Esophagus muscularis mucosa (tissue), 4 donors: ENCODE measurements at regions not wholly inside any gene's neighbourhood (a gene's known extent, or its start where the extent isn't known, plus 50 kb on each side); places are given as distances from the start of the nearest gene placed in this dataset.

Source experiments
- CTCF ChIP-seq, 3 experiments: fragments of 200-600 bp in 2 of 3; fragments of 450-650 bp in 1 of 3; sonication (generic) in 2 of 3; IDR thresholded peaks; one replicate each; pipeline ENCODE4 v1.5.1; 2017 to 2019; ENCODE audit warnings: antibody characterized with exemption in 3 of 3, mild to moderate bottlenecking in 2 of 3, moderate library complexity in 1 of 3
- EP300 ChIP-seq: sonication (generic); formaldehyde crosslinking; IDR thresholded peaks from one replicate; pipeline ENCODE4 v1.6.1; 2017; ENCODE audit warnings: antibody characterized with exemption
- POLR2A ChIP-seq: fragments of 450-650 bp; IDR thresholded peaks from one replicate; pipeline ENCODE4 v1.6.1; 2017; ENCODE audit warnings: antibody characterized with exemption, moderate library complexity, mild to moderate bottlenecking, low read depth
- POLR2AphosphoS5 ChIP-seq, 2 donors: sonication (generic); formaldehyde crosslinking; IDR thresholded peaks; one replicate each; pipeline ENCODE4 v1.6.1; 2017; ENCODE audit warnings: antibody characterized with exemption in 2 of 2

GRCh38 chr2:61677942-61678341 is 139.8 kb upstream of the XPO1 start:
- TF ChIP-seq POLR2A (no peak), CTCF (IDR thresholded peaks at IDR 0.05) (no peak), EP300 (no peak), POLR2AphosphoS5 (IDR thresholded peaks at IDR 0.05) (no peak)
